ENCODE measurements at regions not wholly inside any gene's neighbourhood (a gene's known extent, or its start where the extent isn't known, plus 50 kb on each side); places are given as distances from the start of the nearest gene placed in this dataset.

DNA sequence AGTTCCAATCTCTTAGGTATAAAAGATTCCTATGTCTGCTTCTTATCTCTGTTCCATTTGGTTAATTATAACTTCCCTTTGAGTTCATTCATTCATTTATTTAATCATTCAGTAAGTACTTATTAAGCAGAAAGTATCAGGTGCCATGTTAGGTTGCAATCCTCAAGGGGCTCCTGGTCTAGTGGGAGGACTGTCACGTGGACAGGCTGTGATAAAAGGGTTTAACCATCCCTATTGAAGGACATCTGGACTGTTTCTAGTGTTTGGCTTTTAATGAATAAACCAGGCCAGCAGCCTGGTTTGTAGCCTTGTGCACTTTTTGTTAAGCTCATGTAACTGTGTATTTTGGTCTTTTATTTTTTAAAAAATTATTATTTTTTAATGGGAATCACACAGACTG, 162.1 kb upstream of the OGFRL1 start:
- no peak for TF ChIP-seq CTCF (IDR thresholded peaks at IDR 0.05; ENCODE audit: control insufficient read depth, extremely low read depth, insufficient read depth)
- DNase-seq (ENCODE audit: low read depth): no peak
- H3K4me3 ChIP-seq (ENCODE audit: low read depth, low read length): no peak overlapping the region

GRCh38 chr6:71127374-71127773, 161.2 kb upstream of the OGFRL1 start:
- no peak for TF ChIP-seq CTCF (IDR thresholded peaks at IDR 0.05; ENCODE audit: control insufficient read depth, extremely low read depth, insufficient read depth)
- no peak for DNase-seq (ENCODE audit: low read depth)
- no peak overlapping the region for H3K4me3 ChIP-seq (ENCODE audit: low read depth, low read length)

DNA sequence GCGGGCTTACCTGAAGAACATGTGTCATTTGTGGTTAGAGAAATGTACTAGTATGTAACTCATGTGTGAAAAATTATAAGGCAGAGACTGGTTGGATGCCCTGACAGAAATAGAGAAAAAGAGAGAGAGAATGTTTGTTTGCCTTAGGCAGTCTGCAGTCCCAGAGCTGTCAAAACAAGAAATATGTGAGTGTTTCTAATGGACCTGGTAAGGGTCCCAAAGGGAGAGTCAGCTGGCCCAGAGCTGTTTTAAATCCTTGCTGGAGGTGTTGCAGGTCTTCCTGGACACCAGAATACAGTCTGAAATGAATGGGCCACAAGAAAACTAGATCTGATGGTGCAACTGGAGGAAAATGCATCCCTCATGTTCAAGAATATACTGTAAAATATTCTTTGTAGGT, 158.3 kb upstream of the OGFRL1 start:
- no peak for DNase-seq (ENCODE audit: low read depth)
- no peak overlapping the region for H3K4me3 ChIP-seq (ENCODE audit: low read depth, low read length)
- no peak for TF ChIP-seq CTCF (IDR thresholded peaks at IDR 0.05; ENCODE audit: control insufficient read depth, extremely low read depth, insufficient read depth)

DNA sequence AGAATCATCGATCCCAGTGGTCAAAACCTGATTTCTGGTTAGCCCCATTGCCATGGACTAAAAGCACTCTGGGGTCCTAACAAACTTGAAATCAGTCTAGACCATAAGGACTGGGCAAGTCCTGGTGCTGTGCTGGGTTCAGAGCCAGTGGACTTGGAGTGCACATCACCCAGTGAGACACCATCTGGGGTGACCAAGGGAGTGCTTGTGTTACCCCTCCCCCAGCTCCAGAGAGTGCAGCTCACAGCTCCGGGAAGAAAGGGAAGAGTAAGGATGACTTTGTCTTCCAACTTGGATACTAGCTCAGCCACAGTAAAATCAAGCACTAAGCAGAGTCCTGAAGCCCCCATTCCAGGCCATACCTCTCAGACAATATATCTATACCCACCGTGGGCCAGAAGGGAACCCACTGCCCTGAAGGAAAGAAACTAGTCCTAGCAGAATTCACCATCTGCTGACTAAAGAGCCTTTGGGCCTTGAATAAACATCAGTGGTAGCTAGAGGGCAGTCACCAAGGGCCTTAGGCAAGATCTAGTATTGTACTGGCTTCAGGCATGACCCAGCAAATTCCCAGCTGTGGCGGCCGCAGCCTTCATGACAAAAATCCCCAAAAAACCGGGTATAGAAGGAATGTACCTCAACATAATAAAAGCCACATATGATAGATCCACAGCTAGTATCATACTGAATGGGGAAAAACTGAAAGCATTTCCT, 153.5 kb upstream of the OGFRL1 start:
- no peak overlapping the region for H3K4me3 ChIP-seq (ENCODE audit: low read depth, low read length)
- no peak for TF ChIP-seq CTCF (IDR thresholded peaks at IDR 0.05; ENCODE audit: control insufficient read depth, extremely low read depth, insufficient read depth)
- DNase-seq (ENCODE audit: low read depth): no peak

DNA sequence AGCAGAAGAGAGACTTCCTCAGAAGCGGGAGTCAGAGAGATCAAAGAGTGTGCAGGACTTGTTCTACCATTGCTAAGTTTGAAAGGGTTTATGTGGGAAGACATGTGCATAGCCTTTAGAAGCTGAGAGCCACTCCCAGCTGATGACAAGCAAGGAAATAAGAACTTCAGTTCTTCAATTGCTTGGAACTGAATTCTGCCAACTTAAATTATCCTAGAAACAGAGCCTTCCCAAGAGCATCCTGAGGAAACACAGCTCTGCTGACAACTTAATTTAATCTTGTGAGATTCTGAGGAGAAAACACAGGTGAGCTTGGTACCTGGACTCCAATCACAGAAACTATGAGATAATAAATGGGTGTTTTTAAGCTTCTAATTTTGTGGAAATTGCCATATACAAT, 150.6 kb upstream of the OGFRL1 start:
- DNase-seq (ENCODE audit: low read depth): no peak
- TF ChIP-seq CTCF (IDR thresholded peaks at IDR 0.05; ENCODE audit: control insufficient read depth, extremely low read depth, insufficient read depth): no peak
- no peak overlapping the region for H3K4me3 ChIP-seq (ENCODE audit: low read depth, low read length)

GRCh38 chr6:71138376-71138775, 150.2 kb upstream of the OGFRL1 start:
- no peak for TF ChIP-seq CTCF (IDR thresholded peaks at IDR 0.05; ENCODE audit: control insufficient read depth, extremely low read depth, insufficient read depth)
- no peak overlapping the region for H3K4me3 ChIP-seq (ENCODE audit: low read depth, low read length)
- DNase-seq (ENCODE audit: low read depth): no peak

- DNase-seq (ENCODE audit: low read depth): no peak
- no peak overlapping the region for H3K4me3 ChIP-seq (ENCODE audit: low read depth, low read length)
- no peak for TF ChIP-seq CTCF (IDR thresholded peaks at IDR 0.05; ENCODE audit: control insufficient read depth, extremely low read depth, insufficient read depth)
These were observed 149.4 kb upstream of the OGFRL1 start for GRCh38 chr6:71139249-71139648.
